ENCODE measurements at regions not wholly inside any gene's neighbourhood (a gene's known extent, or its start where the extent isn't known, plus 50 kb on each side); places are given as distances from the start of the nearest gene placed in this dataset.

- Histone ChIP-seq H3K79me2 (ENCODE audit: control insufficient read depth, insufficient read depth, low read length) (no peaks in the 10 kb centered on the region), H3K4me2 (replicated peaks; ENCODE audit: low read depth, low read length, poor library complexity, severe bottlenecking) (no peak overlapping the region), H3K9me3 (ENCODE audit: control extremely low read depth in 1 of 3, control insufficient read depth in 2 of 3, insufficient read depth in 1 of 3, low read length in 2 of 3) (no peaks in the 10 kb centered on the region), H3K4me3 (ENCODE audit: control extremely low read depth in 1 of 5, extremely low read depth in 1 of 5, insufficient read depth in 1 of 5, low read depth in 2 of 5, low read length in 4 of 5) (no peak overlapping the region), H3K27ac (ENCODE audit: low read length in 2 of 2) (no peak overlapping the region), H3K4me1 (ENCODE audit: control insufficient read depth in 2 of 2, insufficient read depth in 2 of 2, low read length in 2 of 2) (no peaks in the 10 kb centered on the region), H3K36me3 (replicated peaks in 1 of 2; ENCODE audit: control extremely low read depth in 1 of 2, control insufficient read depth in 1 of 2, extremely low read depth in 1 of 2, insufficient read depth in 2 of 2, low read length in 1 of 2) (no peaks in the 10 kb centered on the region), H3K27me3 (replicated peaks in 1 of 4; ENCODE audit: control extremely low read depth in 1 of 4, control insufficient read depth in 3 of 4, insufficient read depth in 4 of 4, low read length in 3 of 4) (peaks cover 0 to 13% (median 2%) of the 10 kb centered on the region in 4 experiments), H2AFZ (ENCODE audit: insufficient read depth, low read depth, low read length, poor library complexity, severe bottlenecking) (no peak overlapping the region), H3K9ac (ENCODE audit: low read length) (no peak overlapping the region), H4K20me1 (ENCODE audit: control insufficient read depth, insufficient read depth, low read length, poor library complexity, severe bottlenecking) (no peaks in the 10 kb centered on the region)
- DNase-seq, result no peak
- peaks cover 26% of the 10 kb centered on the region for H3K27me3 Mint-ChIP-seq
- ChIA-PET POLR2A (no interaction called here), CTCF (no interaction called here)
- no peak for TF ChIP-seq EZH2 (IDR thresholded peaks at IDR 0.05; ENCODE audit: borderline replicate concordance, insufficient read depth, low read depth, low read length, poor library complexity, severe bottlenecking)
- TF ChIP-seq CTCF (IDR thresholded peaks at IDR 0.05), result no peak
- H3K9me3 Mint-ChIP-seq (ENCODE audit: insufficient read depth), result no peaks in the 10 kb centered on the region
- no peak for ATAC-seq (ENCODE audit: low read depth)
- no peaks in the 10 kb centered on the region for H3K4me1 Mint-ChIP-seq
- H3K4me3 Mint-ChIP-seq, result no peak overlapping the region
- 82% methylated on average over 9 of the region's 12 CpGs for WGBS (ENCODE audit: insufficient coverage)
- intact Hi-C loops (cut with micrococcal nuclease), result no loop called here
- no peak overlapping the region for H3K27ac Mint-ChIP-seq
These were observed 99.2 kb downstream of the VEGFA start for GRCh38 chr6:43869079-43869710.

GRCh38 chr6:43868467-43868866 lies 98.5 kb downstream of the VEGFA start:
- DNase-seq, result no peak
- H3K4me1 Mint-ChIP-seq, result no peaks in the 10 kb centered on the region
- Histone ChIP-seq H4K20me1 (ENCODE audit: control insufficient read depth, insufficient read depth, low read length, poor library complexity, severe bottlenecking) (no peaks in the 10 kb centered on the region), H3K27me3 (replicated peaks in 1 of 4; ENCODE audit: control extremely low read depth in 1 of 4, control insufficient read depth in 3 of 4, insufficient read depth in 4 of 4, low read length in 3 of 4) (peaks cover 0 to 13% (median 2%) of the 10 kb centered on the region in 4 experiments), H3K4me2 (replicated peaks; ENCODE audit: low read depth, low read length, poor library complexity, severe bottlenecking) (no peak overlapping the region), H3K79me2 (ENCODE audit: control insufficient read depth, insufficient read depth, low read length) (no peaks in the 10 kb centered on the region), H3K9ac (ENCODE audit: low read length) (no peak overlapping the region), H3K4me3 (ENCODE audit: control extremely low read depth in 1 of 5, extremely low read depth in 1 of 5, insufficient read depth in 1 of 5, low read depth in 2 of 5, low read length in 4 of 5) (no peak overlapping the region), H3K9me3 (ENCODE audit: control extremely low read depth in 1 of 3, control insufficient read depth in 2 of 3, insufficient read depth in 1 of 3, low read length in 2 of 3) (no peaks in the 10 kb centered on the region), H3K4me1 (ENCODE audit: control insufficient read depth in 2 of 2, insufficient read depth in 2 of 2, low read length in 2 of 2) (no peaks in the 10 kb centered on the region), H3K27ac (ENCODE audit: low read length in 2 of 2) (no peak overlapping the region), H3K36me3 (replicated peaks in 1 of 2; ENCODE audit: control extremely low read depth in 1 of 2, control insufficient read depth in 1 of 2, extremely low read depth in 1 of 2, insufficient read depth in 2 of 2, low read length in 1 of 2) (no peaks in the 10 kb centered on the region), H2AFZ (ENCODE audit: insufficient read depth, low read depth, low read length, poor library complexity, severe bottlenecking) (no peak overlapping the region)
- H3K27ac Mint-ChIP-seq, result no peak overlapping the region
- 95% methylated on average over 5 of the region's 6 CpGs for WGBS (ENCODE audit: insufficient coverage)
- ChIA-PET POLR2A (no interaction called here), CTCF (no interaction called here)
- H3K4me3 Mint-ChIP-seq, result no peak overlapping the region
- intact Hi-C loops (cut with micrococcal nuclease), result no loop called here
- TF ChIP-seq EZH2 (IDR thresholded peaks at IDR 0.05; ENCODE audit: borderline replicate concordance, insufficient read depth, low read depth, low read length, poor library complexity, severe bottlenecking) (no peak), CTCF (IDR thresholded peaks at IDR 0.05) (no peak)
- no peaks in the 10 kb centered on the region for H3K9me3 Mint-ChIP-seq (ENCODE audit: insufficient read depth)
- ATAC-seq (ENCODE audit: low read depth), result no peak
- H3K27me3 Mint-ChIP-seq, result peaks cover 29% of the 10 kb centered on the region

Data from B cell (primary cell).